NCI-H748 (cell line): ENCODE measurements at regions not wholly inside any gene's neighbourhood (a gene's known extent, or its start where the extent isn't known, plus 50 kb on each side); places are given as distances from the start of the nearest gene placed in this dataset.

Experiments
- DNase-seq: peaks from one replicate; lab custom pipeline; 2025; ENCODE audit not compliant: unreplicated experiment; lab: John Stamatoyannopoulos, UW

DNA sequence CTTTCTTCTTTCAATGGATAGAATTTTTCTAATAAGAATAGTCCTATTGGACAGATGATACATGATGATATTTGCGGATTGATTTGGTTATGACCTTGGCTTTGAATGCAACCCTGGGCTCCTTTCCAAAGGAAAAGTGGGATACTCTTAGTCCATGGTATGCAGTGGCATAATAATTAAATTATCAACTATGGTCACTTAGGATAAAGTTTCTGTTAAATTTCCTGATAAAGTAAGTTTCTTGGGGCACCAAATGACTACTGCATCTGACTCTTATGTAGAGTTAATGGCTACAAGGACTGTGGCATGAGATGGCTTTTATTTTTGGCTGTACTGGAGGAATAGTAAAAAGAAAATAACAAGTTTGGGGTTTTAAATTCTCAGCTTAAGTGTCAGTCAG, 126.7 kb downstream of the QPCT start:
- DNase-seq: no peak

DNA sequence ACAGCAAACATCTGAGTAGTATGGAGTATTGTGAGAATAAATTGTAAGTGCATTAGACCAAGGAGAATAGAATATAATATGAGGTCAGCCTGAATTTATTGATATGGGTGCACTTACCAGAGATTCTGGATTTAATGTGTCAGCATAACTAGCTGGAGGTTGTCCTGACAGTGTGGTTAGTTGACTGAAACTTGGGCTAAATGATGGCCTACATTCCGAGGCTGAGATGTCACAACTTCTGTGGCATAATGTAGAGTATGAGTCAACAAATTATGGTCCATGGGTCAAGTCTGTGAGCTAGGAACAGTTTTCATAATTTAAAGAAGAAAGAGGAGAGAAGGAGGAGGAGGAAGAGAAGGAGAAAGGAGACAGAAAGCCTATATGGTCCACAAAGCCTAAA, 127.6 kb downstream of the QPCT start:
- no peak for DNase-seq

- DNase-seq: peak; percentile 90
These were observed 128.5 kb downstream of the QPCT start for GRCh38 chr2:37472959-37473358.

GRCh38 chr2:37476411-37476810, 132.0 kb downstream of the QPCT start:
- no peak for DNase-seq

- no peak for DNase-seq
These were observed 133.5 kb downstream of the QPCT start for GRCh38 chr2:37477921-37478320.

- DNase-seq: no peak
These were observed 136.8 kb downstream of the QPCT start for GRCh38 chr2:37481244-37481643.

DNA sequence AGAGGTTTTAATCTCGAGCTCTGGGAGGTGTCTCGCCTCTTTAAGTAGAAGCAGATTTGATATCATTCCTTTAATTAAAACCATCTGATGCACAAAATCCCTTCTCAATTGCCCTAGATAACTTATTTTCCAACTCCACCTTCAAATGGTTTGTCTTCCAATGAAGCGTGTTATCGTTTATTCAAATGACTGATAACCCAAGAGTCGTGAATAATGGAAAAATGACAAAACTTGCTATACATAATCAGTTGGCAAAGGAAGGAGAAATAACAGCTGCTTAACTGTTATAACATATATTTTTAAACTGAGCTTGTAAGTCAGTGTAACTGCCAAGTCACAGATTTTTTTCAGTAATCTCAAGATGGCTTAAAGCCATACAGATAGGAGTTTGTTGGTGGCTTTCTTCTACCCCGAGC, 144.6 kb downstream of the QPCT start:
- no peak for DNase-seq

- DNase-seq: no peak
These were observed 145.1 kb downstream of the QPCT start for GRCh38 chr2:37489536-37489935.

GRCh38 chr2:37493425-37493824, 149.0 kb downstream of the QPCT start:
- no peak for DNase-seq

GRCh38 chr2:37499113-37499512, 154.7 kb downstream of the QPCT start:
- DNase-seq: no peak

DNA sequence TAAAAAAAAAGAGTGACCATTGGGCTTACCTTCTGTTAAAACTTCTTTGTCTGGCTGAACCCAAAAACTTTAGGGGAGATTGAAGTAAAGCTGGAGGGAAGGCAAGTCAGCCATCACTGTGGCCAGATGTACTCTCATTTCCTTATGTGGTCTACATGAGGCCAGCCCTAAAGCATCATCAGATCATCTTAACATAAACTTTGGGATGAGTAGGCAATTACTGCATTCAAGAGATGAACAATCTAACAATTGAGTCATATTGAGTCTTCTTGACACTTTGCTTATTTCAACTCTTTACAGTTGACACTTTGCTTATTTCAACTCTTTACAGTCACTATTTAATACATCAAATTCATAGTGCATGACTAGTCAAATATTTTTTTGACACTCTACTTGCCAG, 155.6 kb downstream of the QPCT start:
- no peak for DNase-seq

DNA sequence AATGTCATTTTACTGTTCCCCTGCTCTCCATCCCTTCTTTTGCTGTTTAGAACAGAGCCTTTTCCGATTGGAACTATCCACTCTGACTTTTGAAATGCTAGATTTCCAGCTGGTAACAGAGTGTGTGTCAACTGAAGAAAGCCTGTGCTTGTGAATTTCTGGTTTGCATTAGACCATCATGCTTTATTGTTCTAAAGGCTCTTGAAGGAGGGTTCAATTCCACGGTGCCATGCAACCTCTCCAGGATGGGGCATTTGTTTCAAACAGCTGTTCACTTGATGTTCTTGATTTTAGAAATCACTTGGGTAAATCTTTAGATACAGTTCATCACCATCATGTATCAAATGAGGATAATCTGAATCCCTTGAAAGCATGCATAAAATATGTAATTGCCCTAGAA, 156.7 kb downstream of the QPCT start:
- DNase-seq: no peak

GRCh38 chr2:37506407-37507050, 162.1 kb downstream of the QPCT start:
- DNase-seq: no peak

GRCh38 chr2:37507051-37507410, 162.6 kb downstream of the QPCT start:
- no peak for DNase-seq

DNA sequence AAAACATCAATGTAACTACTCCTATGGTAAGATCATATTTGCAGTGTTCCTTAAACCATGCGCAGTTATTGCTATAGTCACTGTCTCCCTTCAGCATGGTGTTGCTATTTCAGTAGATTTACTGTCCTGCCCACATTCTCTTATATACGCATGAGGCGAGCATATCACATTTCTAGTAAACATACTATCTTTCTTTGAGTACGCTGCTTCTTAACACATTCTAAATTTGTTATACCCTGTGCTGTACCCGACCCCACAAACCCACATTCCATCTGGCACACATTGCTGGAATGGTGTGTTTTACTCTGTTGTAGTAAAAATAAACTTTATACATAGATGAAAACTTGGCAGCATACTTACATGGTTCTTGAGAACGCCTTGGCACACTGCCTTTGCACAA, 163.3 kb downstream of the QPCT start:
- no peak for DNase-seq

- DNase-seq: no peak
These were observed 158.5 kb downstream of the CDC42EP3 start for GRCh38 chr2:37512971-37513370.

DNA sequence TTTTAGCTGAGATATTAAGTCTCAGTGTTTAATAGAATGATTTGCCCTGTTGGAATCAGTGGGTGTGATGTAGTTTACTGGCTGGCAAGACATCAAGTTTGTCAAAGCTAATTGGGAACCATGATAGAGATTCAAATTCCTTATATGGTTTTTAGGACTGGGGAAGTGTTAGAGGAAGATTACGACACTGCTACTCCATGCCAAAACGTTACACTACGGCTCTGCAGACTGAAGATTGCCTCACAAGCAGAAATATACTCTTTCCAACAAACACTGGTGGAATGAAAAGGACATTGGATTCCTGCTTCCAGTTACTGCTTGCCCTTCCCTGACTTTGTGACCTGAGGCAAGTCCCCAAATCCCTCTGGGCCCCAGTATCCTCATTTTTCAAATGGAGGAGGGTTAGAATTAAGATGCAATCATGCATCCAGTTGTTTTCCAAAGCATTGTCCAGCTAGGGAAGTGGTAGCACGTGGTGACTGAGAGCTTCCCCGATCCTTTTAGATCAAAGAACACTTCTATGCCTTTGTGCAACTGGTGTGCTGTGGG, 147.6 kb downstream of the CDC42EP3 start:
- DNase-seq: no peak

GRCh38 chr2:37526323-37526722, 145.1 kb downstream of the CDC42EP3 start:
- DNase-seq: peak; percentile 3

DNA sequence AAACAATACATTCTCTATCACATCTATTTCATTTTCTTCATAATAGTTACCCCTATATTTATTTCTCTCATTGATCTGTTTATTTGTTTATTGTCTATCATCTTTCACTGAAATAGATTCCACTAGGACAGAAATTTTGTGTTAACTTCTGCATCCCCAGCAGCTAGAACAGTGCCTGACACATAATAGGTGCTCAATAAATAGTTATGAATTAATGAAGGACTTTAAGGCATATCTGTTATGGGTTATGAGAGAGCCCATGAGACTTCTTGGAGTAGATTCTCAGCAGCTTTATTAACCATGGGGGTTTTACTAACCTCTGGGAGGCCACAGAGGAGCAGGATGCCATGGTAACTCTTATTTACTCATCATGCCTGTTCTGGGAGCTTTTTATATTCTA, 144.6 kb downstream of the CDC42EP3 start:
- DNase-seq: no peak

- DNase-seq: peak; percentile 97
These were observed 144.1 kb downstream of the CDC42EP3 start for GRCh38 chr2:37527361-37527760.

DNA sequence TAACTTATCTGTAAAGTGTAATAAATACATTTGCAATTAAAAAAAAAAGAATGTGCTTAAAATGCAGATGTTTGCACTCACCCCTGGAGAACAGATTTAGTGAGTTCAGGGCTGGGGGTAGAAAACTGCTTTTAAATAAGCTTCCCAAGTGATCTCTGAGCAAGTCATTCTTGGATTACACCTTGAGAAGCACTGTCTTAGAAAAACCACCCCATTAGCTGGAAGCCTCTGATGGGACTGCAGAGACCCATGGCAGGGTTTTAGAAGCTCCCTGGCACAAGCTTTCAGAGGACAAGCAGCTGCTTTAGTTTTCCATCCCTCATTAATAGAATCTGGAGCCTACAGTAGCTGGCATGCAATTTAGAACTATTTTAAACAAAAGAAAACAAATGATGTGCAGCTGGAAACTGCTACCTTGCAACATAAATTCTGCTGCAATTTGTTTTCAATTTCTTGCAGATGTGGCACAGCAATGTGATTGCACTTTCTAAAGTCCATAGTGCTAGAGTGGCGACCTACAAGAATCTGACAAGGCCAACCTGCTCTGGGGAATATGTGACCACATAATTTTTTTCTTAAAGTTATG, 141.5 kb downstream of the CDC42EP3 start:
- DNase-seq: no peak

DNA sequence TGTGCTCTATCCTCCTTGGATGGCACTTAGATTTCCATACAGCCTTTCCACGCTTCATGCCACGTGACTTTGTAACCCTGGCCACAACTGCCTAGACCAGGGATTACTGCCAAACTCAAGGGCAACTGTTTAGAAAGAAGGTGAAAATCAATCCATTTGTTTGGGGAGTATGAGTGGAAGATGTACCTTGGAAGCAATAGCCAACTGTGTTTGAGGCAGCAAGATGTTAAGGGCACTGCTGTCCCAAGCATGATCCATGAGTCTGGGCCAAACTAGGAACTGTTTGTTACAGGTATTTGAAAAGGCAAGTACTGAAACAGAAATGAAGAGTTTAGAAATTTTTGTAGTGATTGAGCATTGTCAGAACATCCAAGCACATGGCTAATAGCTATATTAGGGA, 138.9 kb downstream of the CDC42EP3 start:
- no peak for DNase-seq

DNA sequence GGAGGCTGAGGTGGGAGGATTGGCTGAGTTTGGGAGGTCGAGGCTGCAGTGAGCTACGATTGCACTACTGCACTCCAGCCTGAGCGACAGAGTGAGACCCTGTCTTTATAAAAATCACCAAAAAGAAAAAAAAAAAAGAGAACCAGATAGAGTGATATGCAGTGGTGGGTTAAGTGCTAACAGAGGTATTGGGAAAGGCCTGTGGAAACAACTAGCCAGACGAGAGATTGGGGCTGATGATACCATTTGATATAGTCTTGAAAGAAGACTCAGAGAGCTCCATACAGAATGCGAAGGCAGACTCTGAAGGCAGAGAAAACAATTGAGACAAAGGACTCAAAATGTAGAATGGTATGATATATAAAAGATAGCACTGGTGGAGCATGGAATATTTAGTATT, 134.1 kb downstream of the CDC42EP3 start:
- DNase-seq: no peak
